ENCODE measurements at regions not wholly inside any gene's neighbourhood (a gene's known extent, or its start where the extent isn't known, plus 50 kb on each side); places are given as distances from the start of the nearest gene placed in this dataset.

- no peak overlapping the region for H3K27ac Mint-ChIP-seq (ENCODE audit: unreplicated experiment)
- no peak overlapping the region for H3K4me3 Mint-ChIP-seq (ENCODE audit: unreplicated experiment)
Observed at GRCh38 chr9:106737516-106737915, 125.5 kb upstream of the ZNF462 start.

GRCh38 chr9:106738109-106738508, 124.9 kb upstream of the ZNF462 start:
- no peak overlapping the region for H3K4me3 Mint-ChIP-seq (ENCODE audit: unreplicated experiment)
- no peaks in the 10 kb centered on the region for H3K27me3 Mint-ChIP-seq (ENCODE audit: unreplicated experiment)
- no peak for TF ChIP-seq CTCF (IDR thresholded peaks at IDR 0.05; ENCODE audit: partially characterized antibody, unreplicated experiment)

More at GRCh38 chr9:106737516-106737915, 125.5 kb upstream of the ZNF462 start:
- H3K36me3 Mint-ChIP-seq (ENCODE audit: unreplicated experiment), result no peaks in the 10 kb centered on the region
- TF ChIP-seq CTCF (IDR thresholded peaks at IDR 0.05; ENCODE audit: partially characterized antibody, unreplicated experiment), result no peak
- H3K27me3 Mint-ChIP-seq (ENCODE audit: unreplicated experiment), result no peaks in the 10 kb centered on the region
- peaks cover 3% of the 10 kb centered on the region for H3K4me1 Mint-ChIP-seq (ENCODE audit: low read depth, unreplicated experiment)
- no peak for DNase-seq
- H3K9me3 Mint-ChIP-seq (ENCODE audit: unreplicated experiment), result peaks cover 2% of the 10 kb centered on the region

DNA sequence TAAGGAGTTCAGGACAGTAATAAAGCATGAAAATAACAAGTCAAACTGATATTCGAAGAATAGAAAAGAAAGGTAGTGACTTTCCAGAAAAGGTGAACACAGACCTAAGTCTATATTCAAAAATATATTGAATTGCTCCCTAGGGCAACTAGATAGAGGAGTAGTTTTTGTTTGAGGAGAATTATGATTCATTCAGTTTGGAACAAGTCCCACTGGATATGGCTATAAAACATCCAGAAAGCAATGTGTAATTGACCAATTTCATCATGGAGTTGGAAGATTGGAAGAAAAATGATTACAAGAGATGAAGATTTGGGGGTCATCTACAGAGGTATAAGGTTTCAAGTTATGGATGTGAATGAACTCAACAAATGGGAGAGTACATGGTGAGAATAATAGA, 117.5 kb upstream of the ZNF462 start:
- H3K27ac Mint-ChIP-seq (ENCODE audit: unreplicated experiment), result no peak overlapping the region
- no peak overlapping the region for H3K4me3 Mint-ChIP-seq (ENCODE audit: unreplicated experiment)
- no peaks in the 10 kb centered on the region for H3K27me3 Mint-ChIP-seq (ENCODE audit: unreplicated experiment)
- H3K4me1 Mint-ChIP-seq (ENCODE audit: low read depth, unreplicated experiment), result no peaks in the 10 kb centered on the region
- no peaks in the 10 kb centered on the region for H3K36me3 Mint-ChIP-seq (ENCODE audit: unreplicated experiment)
- no peak for TF ChIP-seq CTCF (IDR thresholded peaks at IDR 0.05; ENCODE audit: partially characterized antibody, unreplicated experiment)
- H3K9me3 Mint-ChIP-seq (ENCODE audit: unreplicated experiment), result no peaks in the 10 kb centered on the region
- DNase-seq, result no peak

More at GRCh38 chr9:106738109-106738508, 124.9 kb upstream of the ZNF462 start:
- peaks cover 2% of the 10 kb centered on the region for H3K9me3 Mint-ChIP-seq (ENCODE audit: unreplicated experiment)
- H3K27ac Mint-ChIP-seq (ENCODE audit: unreplicated experiment), result no peak overlapping the region
- no peak for DNase-seq
- no peaks in the 10 kb centered on the region for H3K4me1 Mint-ChIP-seq (ENCODE audit: low read depth, unreplicated experiment)
- no peaks in the 10 kb centered on the region for H3K36me3 Mint-ChIP-seq (ENCODE audit: unreplicated experiment)

DNA sequence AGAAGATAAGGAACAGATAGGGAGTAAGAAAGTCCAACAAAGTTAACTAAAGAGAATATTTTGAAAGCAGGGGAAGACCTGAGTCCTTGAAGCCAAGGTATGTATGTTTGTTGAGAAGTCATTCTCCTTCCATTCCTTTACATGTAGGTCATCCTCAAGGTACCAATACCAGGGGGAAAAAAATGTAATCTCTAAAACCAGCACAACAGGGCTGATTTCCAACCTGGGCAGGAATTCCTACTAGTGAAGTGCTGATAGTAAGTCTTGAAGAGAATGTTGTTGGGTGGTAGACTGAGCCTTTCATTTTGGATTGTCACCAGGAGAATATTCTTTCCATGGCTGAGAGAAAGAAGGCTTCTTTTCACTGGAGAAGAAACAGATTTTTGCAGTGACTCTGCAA, 117.1 kb upstream of the ZNF462 start:
- no peaks in the 10 kb centered on the region for H3K36me3 Mint-ChIP-seq (ENCODE audit: unreplicated experiment)
- H3K9me3 Mint-ChIP-seq (ENCODE audit: unreplicated experiment), result no peaks in the 10 kb centered on the region
- no peaks in the 10 kb centered on the region for H3K4me1 Mint-ChIP-seq (ENCODE audit: low read depth, unreplicated experiment)
- no peak overlapping the region for H3K27ac Mint-ChIP-seq (ENCODE audit: unreplicated experiment)
- no peaks in the 10 kb centered on the region for H3K27me3 Mint-ChIP-seq (ENCODE audit: unreplicated experiment)
- no peak for DNase-seq
- TF ChIP-seq CTCF (IDR thresholded peaks at IDR 0.05; ENCODE audit: partially characterized antibody, unreplicated experiment), result no peak
- no peak overlapping the region for H3K4me3 Mint-ChIP-seq (ENCODE audit: unreplicated experiment)

DNA sequence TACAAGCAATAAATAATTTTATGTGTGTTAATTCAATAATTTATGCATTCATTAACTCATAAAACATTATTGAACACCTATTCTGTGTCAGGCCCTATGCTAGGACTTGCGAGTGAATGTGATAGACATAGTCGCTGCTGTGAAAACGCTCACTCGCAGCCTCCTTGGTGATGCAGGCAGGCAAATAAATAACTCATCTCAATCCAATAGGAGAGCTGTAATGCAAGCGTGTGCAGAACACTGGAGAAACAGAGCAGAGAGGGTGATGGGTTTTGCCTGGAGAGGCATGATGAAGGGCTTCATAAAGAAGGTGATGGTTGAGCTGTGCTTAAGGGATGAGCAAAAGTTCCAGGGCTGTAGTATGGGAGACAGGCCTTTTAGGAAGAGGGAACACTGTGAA, 111.3 kb upstream of the ZNF462 start:
- DNase-seq, result no peak
- no peak for TF ChIP-seq CTCF (IDR thresholded peaks at IDR 0.05; ENCODE audit: partially characterized antibody, unreplicated experiment)
- H3K36me3 Mint-ChIP-seq (ENCODE audit: unreplicated experiment), result no peaks in the 10 kb centered on the region
- no peak overlapping the region for H3K27ac Mint-ChIP-seq (ENCODE audit: unreplicated experiment)
- H3K4me1 Mint-ChIP-seq (ENCODE audit: low read depth, unreplicated experiment), result no peaks in the 10 kb centered on the region
- H3K9me3 Mint-ChIP-seq (ENCODE audit: unreplicated experiment), result no peaks in the 10 kb centered on the region
- H3K4me3 Mint-ChIP-seq (ENCODE audit: unreplicated experiment), result no peak overlapping the region
- H3K27me3 Mint-ChIP-seq (ENCODE audit: unreplicated experiment), result no peaks in the 10 kb centered on the region

All from glutamatergic neuron (in vitro differentiated cells).